ENCODE measurements at regions not wholly inside any gene's neighbourhood (a gene's known extent, or its start where the extent isn't known, plus 50 kb on each side); places are given as distances from the start of the nearest gene placed in this dataset.

DNA sequence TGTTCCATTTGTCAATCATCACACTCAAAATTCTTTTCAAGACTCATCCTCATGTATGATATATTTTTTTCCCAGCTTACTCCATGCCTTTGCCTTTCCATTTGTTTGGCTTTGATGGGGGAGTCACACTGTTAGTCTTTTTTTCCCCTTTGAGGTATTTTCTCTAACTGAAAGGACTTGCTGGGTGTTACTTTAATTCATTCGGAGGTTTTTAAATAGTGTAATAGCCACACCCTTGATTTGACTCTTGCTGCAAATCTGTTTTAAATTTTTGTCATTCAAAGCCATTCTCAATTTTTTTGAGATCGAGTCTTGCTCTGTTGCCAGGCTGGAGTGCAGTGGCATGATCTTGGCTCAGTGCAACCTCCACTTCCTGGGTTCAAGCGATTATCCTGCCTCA lies 84.1 kb downstream of the C11orf87 start:
- 82 to 95% methylated on average over 3 of the region's 3 CpGs for whole genome bisulfite sequencing, 2 experiments (ENCODE audit: insufficient coverage in 1 of 2, insufficient read length in 1 of 2)
- Mint-ChIP-seq H3K9me3 (no peaks in the 10 kb centered on the region), H3K36me3 (ENCODE audit: low read depth) (no peaks in the 10 kb centered on the region), H3K4me1 (no peaks in the 10 kb centered on the region), H3K27ac (no peak overlapping the region), H3K4me3 (no peak overlapping the region), H3K27me3 (ENCODE audit: insufficient read depth) (no peaks in the 10 kb centered on the region)
- H3K27me3 ChIP-seq (ENCODE audit: control insufficient read depth, insufficient read depth, low read length, poor library complexity, severe bottlenecking) = no peaks in the 10 kb centered on the region
- no peaks in the 10 kb centered on the region for H3K4me1 ChIP-seq (ENCODE audit: control insufficient read depth, insufficient read depth, low read length)
- no peaks in the 10 kb centered on the region for H3K36me3 ChIP-seq (ENCODE audit: control insufficient read depth, insufficient read depth, low read length)
- no peak overlapping the region for H3K9ac ChIP-seq (ENCODE audit: extremely low read depth, low read length, poor library complexity, severe bottlenecking)
- no peak overlapping the region for H3K27ac ChIP-seq (ENCODE audit: low read depth, low read length)
- no peak for DNase-seq
- H3K9me3 ChIP-seq (ENCODE audit: control insufficient read depth, low read length) = no peaks in the 10 kb centered on the region
- H3K4me3 ChIP-seq (ENCODE audit: low read length) = no peak overlapping the region
- TF ChIP-seq, protein P1, sequence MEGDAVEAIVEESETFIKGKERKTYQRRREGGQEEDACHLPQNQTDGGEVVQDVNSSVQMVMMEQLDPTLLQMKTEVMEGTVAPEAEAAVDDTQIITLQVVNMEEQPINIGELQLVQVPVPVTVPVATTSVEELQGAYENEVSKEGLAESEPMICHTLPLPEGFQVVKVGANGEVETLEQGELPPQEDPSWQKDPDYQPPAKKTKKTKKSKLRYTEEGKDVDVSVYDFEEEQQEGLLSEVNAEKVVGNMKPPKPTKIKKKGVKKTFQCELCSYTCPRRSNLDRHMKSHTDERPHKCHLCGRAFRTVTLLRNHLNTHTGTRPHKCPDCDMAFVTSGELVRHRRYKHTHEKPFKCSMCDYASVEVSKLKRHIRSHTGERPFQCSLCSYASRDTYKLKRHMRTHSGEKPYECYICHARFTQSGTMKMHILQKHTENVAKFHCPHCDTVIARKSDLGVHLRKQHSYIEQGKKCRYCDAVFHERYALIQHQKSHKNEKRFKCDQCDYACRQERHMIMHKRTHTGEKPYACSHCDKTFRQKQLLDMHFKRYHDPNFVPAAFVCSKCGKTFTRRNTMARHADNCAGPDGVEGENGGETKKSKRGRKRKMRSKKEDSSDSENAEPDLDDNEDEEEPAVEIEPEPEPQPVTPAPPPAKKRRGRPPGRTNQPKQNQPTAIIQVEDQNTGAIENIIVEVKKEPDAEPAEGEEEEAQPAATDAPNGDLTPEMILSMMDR (conservative IDR thresholded peaks at IDR 0.05) = no peak

DNA sequence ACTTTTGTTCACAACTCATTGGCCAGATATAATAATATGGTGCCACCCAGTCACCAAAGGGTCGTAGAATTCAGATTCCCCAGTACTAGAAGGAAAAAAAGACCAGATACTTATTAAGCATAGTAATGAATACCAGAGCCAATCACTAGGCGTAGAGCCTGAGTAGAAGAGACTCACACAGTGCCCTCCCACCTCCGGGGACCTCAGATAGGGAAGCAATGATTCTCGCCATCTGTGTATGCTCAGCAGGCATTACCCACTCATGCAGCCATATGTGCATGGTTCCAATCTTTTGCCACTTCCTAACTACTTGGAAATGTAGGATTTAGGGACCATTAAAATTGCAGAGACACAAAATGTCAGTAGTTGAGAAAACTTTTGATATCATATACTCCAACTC lies 85.3 kb downstream of the C11orf87 start:
- Histone ChIP-seq H3K36me3 (ENCODE audit: control insufficient read depth, insufficient read depth, low read length) (no peaks in the 10 kb centered on the region), H3K9ac (ENCODE audit: extremely low read depth, low read length, poor library complexity, severe bottlenecking) (no peak overlapping the region), H3K27me3 (ENCODE audit: control insufficient read depth, insufficient read depth, low read length, poor library complexity, severe bottlenecking) (no peaks in the 10 kb centered on the region), H3K4me3 (ENCODE audit: low read length) (no peak overlapping the region), H3K27ac (ENCODE audit: low read depth, low read length) (no peak overlapping the region), H3K4me1 (ENCODE audit: control insufficient read depth, insufficient read depth, low read length) (no peaks in the 10 kb centered on the region), H3K9me3 (ENCODE audit: control insufficient read depth, low read length) (no peaks in the 10 kb centered on the region)
- no peak for DNase-seq
- no peak overlapping the region for H3K27ac Mint-ChIP-seq
- 86 to 90% methylated on average over 2 to 4 of the region's 4 CpGs for WGBS, 2 experiments (ENCODE audit: insufficient coverage in 1 of 2, insufficient read length in 1 of 2)
- H3K4me1 Mint-ChIP-seq = no peaks in the 10 kb centered on the region
- H3K4me3 Mint-ChIP-seq = no peak overlapping the region
- no peaks in the 10 kb centered on the region for H3K36me3 Mint-ChIP-seq (ENCODE audit: low read depth)
- TF ChIP-seq, protein P1 (conservative IDR thresholded peaks at IDR 0.05) = no peak
- no peaks in the 10 kb centered on the region for H3K9me3 Mint-ChIP-seq
- H3K27me3 Mint-ChIP-seq (ENCODE audit: insufficient read depth) = no peaks in the 10 kb centered on the region

DNA sequence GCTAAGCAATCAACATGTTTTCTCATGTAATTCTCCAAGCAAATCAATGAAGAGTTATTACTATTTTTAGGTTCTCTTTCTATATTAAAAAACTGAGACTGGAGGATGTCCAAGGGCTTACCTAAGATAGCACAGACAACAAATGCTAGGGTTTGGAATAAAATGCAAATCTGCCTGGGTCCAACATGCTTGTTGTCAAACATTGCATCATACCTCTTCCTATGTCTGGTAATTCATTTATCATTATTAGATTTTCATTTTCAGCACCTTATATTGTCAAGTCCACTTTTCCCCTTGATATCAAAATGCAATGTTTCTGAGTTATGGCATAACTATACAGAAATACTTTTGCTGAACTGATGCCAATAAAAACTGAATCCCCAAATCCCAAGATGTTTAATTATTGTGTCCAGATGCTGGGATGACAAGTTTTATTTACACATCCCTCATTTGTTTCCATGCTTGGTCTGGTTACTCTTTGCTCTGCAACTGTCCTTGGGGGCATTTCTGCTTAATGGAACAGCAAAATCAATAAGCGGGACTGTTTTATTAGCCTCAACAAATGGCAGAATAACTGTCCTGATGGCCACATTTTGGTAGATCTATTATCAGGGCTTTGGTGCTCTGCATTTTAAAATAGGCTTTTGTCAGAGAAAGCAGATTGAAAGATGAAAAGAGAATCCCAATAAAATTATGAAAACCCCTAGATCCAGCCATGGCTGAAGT lies 86.0 kb downstream of the C11orf87 start:
- no peak overlapping the region for H3K4me3 Mint-ChIP-seq
- H3K27me3 ChIP-seq (ENCODE audit: control insufficient read depth, insufficient read depth, low read length, poor library complexity, severe bottlenecking) = no peaks in the 10 kb centered on the region
- no peaks in the 10 kb centered on the region for H3K36me3 ChIP-seq (ENCODE audit: control insufficient read depth, insufficient read depth, low read length)
- H3K4me1 Mint-ChIP-seq = no peaks in the 10 kb centered on the region
- no peak overlapping the region for H3K9ac ChIP-seq (ENCODE audit: extremely low read depth, low read length, poor library complexity, severe bottlenecking)
- no peak overlapping the region for H3K4me3 ChIP-seq (ENCODE audit: low read length)
- H3K27ac Mint-ChIP-seq = no peak overlapping the region
- H3K27ac ChIP-seq (ENCODE audit: low read depth, low read length) = no peak overlapping the region
- H3K4me1 ChIP-seq (ENCODE audit: control insufficient read depth, insufficient read depth, low read length) = no peaks in the 10 kb centered on the region
- H3K9me3 ChIP-seq (ENCODE audit: control insufficient read depth, low read length) = no peaks in the 10 kb centered on the region
- 93 to 100% methylated on average over 1 of the region's 1 CpG for WGBS, 2 experiments (ENCODE audit: insufficient coverage in 1 of 2, insufficient read length in 1 of 2)
- H3K36me3 Mint-ChIP-seq (ENCODE audit: low read depth) = no peaks in the 10 kb centered on the region
- DNase-seq = no peak
- H3K27me3 Mint-ChIP-seq (ENCODE audit: insufficient read depth) = no peaks in the 10 kb centered on the region
- no peaks in the 10 kb centered on the region for H3K9me3 Mint-ChIP-seq
- TF ChIP-seq, protein P1 (conservative IDR thresholded peaks at IDR 0.05) = no peak
